Osteoblast (primary cell): ENCODE measurements at regions not wholly inside any gene's neighbourhood (a gene's known extent, or its start where the extent isn't known, plus 50 kb on each side); places are given as distances from the start of the nearest gene placed in this dataset.
"Not testable (repeated sequence)": the region's sequence is repeated elsewhere in the genome, so short reads cannot be mapped to it uniquely, and the experiment has no call there.

ENCODE experiments used
- DNase-seq: peaks from one replicate; pipeline ENCODE4 v3.0.0; 2011; ENCODE audit warnings: low spot score, mixed read lengths; ENCODE audit not compliant: insufficient read length; ENCODE audit errors: missing footprints
- H2AFZ ChIP-seq: 2 replicates; pipeline ENCODE4 v1.6.0; 2011; ENCODE audit warnings: mild to moderate bottlenecking, low read length
- H3K27ac ChIP-seq: 2 replicates; pipeline ENCODE4 v1.5.1; 2011; ENCODE audit warnings: mild to moderate bottlenecking, low read depth, low read length, moderate library complexity
- H3K27me3 ChIP-seq: 2 replicates; pipeline ENCODE4 v1.6.0; 2012; ENCODE audit warnings: mild to moderate bottlenecking, control low read depth, inconsistent platforms, low read length, moderate library complexity; ENCODE audit not compliant: insufficient read depth
- H3K36me3 ChIP-seq: 2 replicates; pipeline ENCODE4 v1.5.1; 2011; ENCODE audit warnings: mild to moderate bottlenecking, low read length, control low read depth, moderate library complexity; ENCODE audit not compliant: insufficient read depth
- H3K4me1 ChIP-seq: 2 replicates; pipeline ENCODE4 v1.5.1; 2011; ENCODE audit warnings: mild to moderate bottlenecking, low read length, control low read depth, moderate library complexity; ENCODE audit not compliant: insufficient read depth
- H3K4me2 ChIP-seq: 2 replicates; pipeline ENCODE4 v1.6.0; 2011; ENCODE audit warnings: mild to moderate bottlenecking, low read length; ENCODE audit not compliant: insufficient read depth
- H3K4me3 ChIP-seq: fragments of 200-600 bp; sonication (generic); 3 replicates; pipeline ENCODE4 v1.5.1; 2012; ENCODE audit warnings: mild to moderate bottlenecking, low read length, inconsistent platforms; ENCODE audit not compliant: insufficient read depth
- H3K79me2 ChIP-seq: 2 replicates; pipeline ENCODE4 v1.6.0; 2012; ENCODE audit warnings: mild to moderate bottlenecking, low read length, control low read depth, inconsistent platforms; ENCODE audit not compliant: insufficient read depth
- H3K9me3 ChIP-seq: 2 replicates; pipeline ENCODE4 v1.5.1; 2011; ENCODE audit warnings: low read depth, low read length, control low read depth
- H4K20me1 ChIP-seq: 2 replicates; pipeline ENCODE4 v1.6.0; 2012; ENCODE audit warnings: mild to moderate bottlenecking, low read length, control low read depth; ENCODE audit not compliant: insufficient read depth
- TF ChIP-seq, protein P1 (sequence below): IDR thresholded peaks from 2 replicates; pipeline ENCODE4 v1.5.1; 2011; ENCODE audit warnings: mild to moderate bottlenecking, low read depth, low read length, moderate library complexity; ENCODE audit errors: extremely low read depth

DNA sequence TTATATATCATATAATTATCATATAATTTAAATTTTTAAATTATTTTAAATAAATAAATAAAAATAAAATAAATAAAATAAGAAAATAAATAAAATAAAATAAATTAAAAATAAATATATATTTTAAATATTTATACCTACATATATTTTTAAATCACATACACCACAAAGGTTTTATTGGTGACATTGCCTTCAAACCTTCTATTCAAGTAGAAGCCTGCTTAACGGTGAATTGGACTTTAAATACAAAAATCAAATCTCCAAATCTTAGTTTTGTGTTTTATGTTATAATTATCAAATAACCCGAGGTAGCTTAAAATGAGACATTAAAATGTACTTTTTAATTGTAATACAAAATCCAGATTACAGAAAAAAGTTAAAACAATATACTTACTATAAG is 1137.8 kb downstream of the HACE1 start:
- TF ChIP-seq, protein P1, sequence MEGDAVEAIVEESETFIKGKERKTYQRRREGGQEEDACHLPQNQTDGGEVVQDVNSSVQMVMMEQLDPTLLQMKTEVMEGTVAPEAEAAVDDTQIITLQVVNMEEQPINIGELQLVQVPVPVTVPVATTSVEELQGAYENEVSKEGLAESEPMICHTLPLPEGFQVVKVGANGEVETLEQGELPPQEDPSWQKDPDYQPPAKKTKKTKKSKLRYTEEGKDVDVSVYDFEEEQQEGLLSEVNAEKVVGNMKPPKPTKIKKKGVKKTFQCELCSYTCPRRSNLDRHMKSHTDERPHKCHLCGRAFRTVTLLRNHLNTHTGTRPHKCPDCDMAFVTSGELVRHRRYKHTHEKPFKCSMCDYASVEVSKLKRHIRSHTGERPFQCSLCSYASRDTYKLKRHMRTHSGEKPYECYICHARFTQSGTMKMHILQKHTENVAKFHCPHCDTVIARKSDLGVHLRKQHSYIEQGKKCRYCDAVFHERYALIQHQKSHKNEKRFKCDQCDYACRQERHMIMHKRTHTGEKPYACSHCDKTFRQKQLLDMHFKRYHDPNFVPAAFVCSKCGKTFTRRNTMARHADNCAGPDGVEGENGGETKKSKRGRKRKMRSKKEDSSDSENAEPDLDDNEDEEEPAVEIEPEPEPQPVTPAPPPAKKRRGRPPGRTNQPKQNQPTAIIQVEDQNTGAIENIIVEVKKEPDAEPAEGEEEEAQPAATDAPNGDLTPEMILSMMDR = no peak
- DNase-seq = no peak
- H3K4me1 ChIP-seq = no peaks in the 10 kb centered on the region
- H3K4me2 ChIP-seq = no peak overlapping the region
- no peaks in the 10 kb centered on the region for H3K27me3 ChIP-seq
- no peak overlapping the region for H3K27ac ChIP-seq
- peaks cover 4% of the 10 kb centered on the region for H3K9me3 ChIP-seq
- H3K36me3 ChIP-seq = no peaks in the 10 kb centered on the region
- H2AFZ ChIP-seq = no peak overlapping the region
- H3K79me2 ChIP-seq = no peaks in the 10 kb centered on the region
- no peaks in the 10 kb centered on the region for H4K20me1 ChIP-seq
- no peak overlapping the region for H3K4me3 ChIP-seq

DNA sequence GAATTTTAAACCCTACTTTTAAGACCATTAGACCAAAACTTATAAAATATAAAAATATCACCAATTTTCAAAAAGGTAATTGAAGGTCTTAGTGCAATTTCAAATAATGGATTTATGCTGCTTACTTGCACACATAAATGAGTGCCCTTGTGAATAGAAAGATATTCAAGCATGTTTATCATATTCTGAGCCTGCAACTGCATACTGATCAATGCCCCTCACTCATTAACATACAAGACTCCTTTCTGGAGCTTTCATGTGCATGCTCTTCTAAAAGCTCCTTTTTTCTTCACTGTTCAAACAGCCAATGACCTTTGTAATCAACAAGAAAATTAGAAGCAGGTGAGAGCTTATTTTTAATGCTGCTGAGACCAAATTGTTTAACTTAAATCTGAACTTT is 1139.3 kb downstream of the HACE1 start:
- TF ChIP-seq, protein P1 = no peak
- Histone ChIP-seq H2AFZ (no peak overlapping the region), H3K79me2 (no peaks in the 10 kb centered on the region), H3K9me3 (peaks cover 4% of the 10 kb centered on the region), H3K27me3 (no peaks in the 10 kb centered on the region), H4K20me1 (no peaks in the 10 kb centered on the region), H3K27ac (no peak overlapping the region), H3K4me3 (no peak overlapping the region), H3K36me3 (no peaks in the 10 kb centered on the region), H3K4me1 (no peaks in the 10 kb centered on the region), H3K4me2 (no peak overlapping the region)
- no peak for DNase-seq

DNA sequence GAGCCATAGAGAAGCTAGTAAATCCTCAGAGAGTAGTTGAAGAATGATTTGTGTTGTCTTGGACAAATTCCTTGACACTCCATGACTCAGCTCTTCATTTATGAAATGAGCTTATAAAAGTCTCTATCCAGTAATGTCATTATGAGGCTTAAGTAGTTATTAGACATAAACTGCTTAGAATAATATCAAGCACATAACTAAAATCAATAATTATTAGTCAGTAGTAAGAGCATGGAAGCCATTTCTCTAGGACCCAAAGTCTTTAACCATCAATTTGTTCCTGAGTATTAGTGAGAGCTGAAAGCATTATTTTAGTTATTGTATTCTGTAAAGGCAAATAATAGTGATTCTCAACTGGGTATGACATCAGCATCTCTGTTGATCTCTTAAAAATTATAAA is 1140.2 kb downstream of the HACE1 start:
- TF ChIP-seq, protein P1 = no peak
- Histone ChIP-seq H3K79me2 (no peaks in the 10 kb centered on the region), H3K36me3 (no peaks in the 10 kb centered on the region), H2AFZ (no peak overlapping the region), H3K27me3 (no peaks in the 10 kb centered on the region), H3K4me1 (no peaks in the 10 kb centered on the region), H3K27ac (no peak overlapping the region), H3K9me3 (peaks cover 4% of the 10 kb centered on the region), H3K4me3 (no peak overlapping the region), H3K4me2 (no peak overlapping the region), H4K20me1 (no peaks in the 10 kb centered on the region)
- DNase-seq = no peak

DNA sequence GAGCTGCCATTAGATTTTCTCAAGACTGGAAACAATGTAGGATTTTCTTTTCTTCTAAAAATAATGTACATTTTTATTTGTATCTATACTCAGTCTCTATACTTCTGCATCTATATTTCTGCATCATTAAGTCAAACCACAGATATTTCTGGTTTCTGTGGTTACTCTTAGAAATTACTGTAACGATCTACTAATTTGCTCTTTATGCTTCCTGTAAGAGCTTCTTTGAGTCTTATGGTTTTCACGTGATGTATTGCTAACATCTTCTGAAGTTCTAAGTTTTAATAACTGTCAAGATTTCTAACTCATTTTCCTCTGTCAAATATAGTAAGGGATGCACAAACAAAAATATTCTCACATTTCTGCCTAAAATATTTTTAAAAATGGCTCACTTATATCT is 1144.5 kb downstream of the HACE1 start:
- H3K4me3 ChIP-seq = no peak overlapping the region
- no peaks in the 10 kb centered on the region for H3K36me3 ChIP-seq
- H3K79me2 ChIP-seq = no peaks in the 10 kb centered on the region
- DNase-seq = no peak
- no peak overlapping the region for H3K27ac ChIP-seq
- H3K4me2 ChIP-seq = no peak overlapping the region
- peaks cover 3% of the 10 kb centered on the region for H3K9me3 ChIP-seq
- H4K20me1 ChIP-seq = no peaks in the 10 kb centered on the region
- TF ChIP-seq, protein P1 = no peak
- no peak overlapping the region for H2AFZ ChIP-seq
- no peaks in the 10 kb centered on the region for H3K27me3 ChIP-seq
- no peaks in the 10 kb centered on the region for H3K4me1 ChIP-seq

DNA sequence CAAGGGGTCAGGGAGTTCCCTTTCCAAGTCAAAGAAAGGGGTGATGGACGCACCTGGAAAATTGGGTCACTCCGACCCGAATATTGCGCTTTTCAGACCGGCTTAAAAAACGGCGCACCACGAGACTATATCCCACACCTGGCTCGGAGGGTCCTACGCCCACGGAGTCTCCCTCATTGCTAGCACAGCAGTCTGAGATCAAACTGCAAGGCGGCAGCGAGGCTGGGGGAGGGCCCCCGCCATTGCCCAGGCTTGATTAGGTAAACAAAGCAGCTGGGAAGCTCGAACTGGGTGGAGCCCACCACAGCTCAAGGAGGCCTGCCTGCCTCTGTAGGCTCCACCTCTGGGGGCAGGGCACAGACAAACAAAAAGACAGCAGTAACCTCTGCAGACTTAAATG is 1150.5 kb downstream of the HACE1 start:
- H2AFZ ChIP-seq, H3K36me3 ChIP-seq, H3K4me2 ChIP-seq, DNase-seq, H4K20me1 ChIP-seq, H3K27me3 ChIP-seq, H3K9me3 ChIP-seq, H3K79me2 ChIP-seq, H3K4me1 ChIP-seq, H3K27ac ChIP-seq, H3K4me3 ChIP-seq: not testable (repeated sequence)
